ENCODE measurements at regions not wholly inside any gene's neighbourhood (a gene's known extent, or its start where the extent isn't known, plus 50 kb on each side); places are given as distances from the start of the nearest gene placed in this dataset.

GRCh38 chr5:168128111-168128510 lies 163.3 kb upstream of the WWC1 start:
- peaks cover 12 to 13% of the 10 kb centered on the region in 2 donors for H3K27me3 Mint-ChIP-seq (ENCODE audit: low read depth in 2 of 2)
- no peaks in the 10 kb centered on the region for H3K9me3 Mint-ChIP-seq
- ATAC-seq (no peak), DNase-seq (no peak)
- H3K4me3 Mint-ChIP-seq: no peak overlapping the region
- H3K27me3 ChIP-seq (ENCODE audit: control insufficient read depth, insufficient read depth, low read length): no peaks in the 10 kb centered on the region
- no peaks in the 10 kb centered on the region for H3K4me1 ChIP-seq (ENCODE audit: control insufficient read depth, insufficient read depth, low read length)
- no peak overlapping the region for H3K27ac Mint-ChIP-seq
- intact Hi-C loops (cut with micrococcal nuclease): no loop called here
- H3K36me3 Mint-ChIP-seq: no peaks in the 10 kb centered on the region
- H3K9me3 ChIP-seq (ENCODE audit: control insufficient read depth, insufficient read depth, low read length): no peaks in the 10 kb centered on the region
- H3K4me3 ChIP-seq (ENCODE audit: low read length): no peak overlapping the region
- WGBS (ENCODE audit: insufficient coverage): 86% methylated on average over 7 of the region's 7 CpGs
- no peak overlapping the region for H3K27ac ChIP-seq (ENCODE audit: low read length)
- no peak for TF ChIP-seq CTCF (IDR thresholded peaks at IDR 0.05)
- no peaks in the 10 kb centered on the region for H3K4me1 Mint-ChIP-seq
- no peaks in the 10 kb centered on the region for H3K36me3 ChIP-seq (ENCODE audit: control insufficient read depth, insufficient read depth, low read length)

DNA sequence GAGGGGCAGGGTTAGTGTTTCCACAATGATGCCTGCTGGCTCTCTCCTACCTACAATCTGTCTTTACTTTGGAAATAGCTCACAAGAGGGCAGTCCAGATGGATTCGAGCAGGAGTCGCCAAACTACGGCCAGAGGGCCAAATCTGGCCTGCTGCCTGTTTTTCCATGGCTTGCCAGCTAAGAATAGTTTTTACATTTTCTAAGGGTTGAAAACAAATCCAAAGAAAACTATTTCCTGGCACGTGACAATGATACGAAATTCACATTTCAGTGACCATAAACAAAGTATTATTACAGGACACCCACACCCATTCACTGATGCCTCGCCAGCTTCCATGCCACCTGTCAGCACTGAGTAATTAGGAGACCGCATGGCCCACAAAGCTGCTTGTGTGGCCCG lies 162.9 kb upstream of the WWC1 start:
- H3K4me3 ChIP-seq (ENCODE audit: low read length): no peak overlapping the region
- H3K27me3 ChIP-seq (ENCODE audit: control insufficient read depth, insufficient read depth, low read length): no peaks in the 10 kb centered on the region
- DNase-seq: no peak
- H3K4me3 Mint-ChIP-seq: no peak overlapping the region
- H3K27ac ChIP-seq (ENCODE audit: low read length): no peak overlapping the region
- no peaks in the 10 kb centered on the region for H3K36me3 ChIP-seq (ENCODE audit: control insufficient read depth, insufficient read depth, low read length)
- no peaks in the 10 kb centered on the region for H3K9me3 ChIP-seq (ENCODE audit: control insufficient read depth, insufficient read depth, low read length)
- no peak for ATAC-seq
- 83% methylated on average over 8 of the region's 8 CpGs for WGBS (ENCODE audit: insufficient coverage)
- no peak overlapping the region for H3K27ac Mint-ChIP-seq
- H3K27me3 Mint-ChIP-seq (ENCODE audit: low read depth in 2 of 2): peaks cover 12 to 13% of the 10 kb centered on the region in 2 donors
- TF ChIP-seq CTCF (IDR thresholded peaks at IDR 0.05): no peak
- H3K4me1 ChIP-seq (ENCODE audit: control insufficient read depth, insufficient read depth, low read length): no peaks in the 10 kb centered on the region
- no peaks in the 10 kb centered on the region for H3K36me3 Mint-ChIP-seq
- intact Hi-C loops (cut with micrococcal nuclease): no loop called here
- H3K4me1 Mint-ChIP-seq: no peaks in the 10 kb centered on the region
- H3K9me3 Mint-ChIP-seq: no peaks in the 10 kb centered on the region

DNA sequence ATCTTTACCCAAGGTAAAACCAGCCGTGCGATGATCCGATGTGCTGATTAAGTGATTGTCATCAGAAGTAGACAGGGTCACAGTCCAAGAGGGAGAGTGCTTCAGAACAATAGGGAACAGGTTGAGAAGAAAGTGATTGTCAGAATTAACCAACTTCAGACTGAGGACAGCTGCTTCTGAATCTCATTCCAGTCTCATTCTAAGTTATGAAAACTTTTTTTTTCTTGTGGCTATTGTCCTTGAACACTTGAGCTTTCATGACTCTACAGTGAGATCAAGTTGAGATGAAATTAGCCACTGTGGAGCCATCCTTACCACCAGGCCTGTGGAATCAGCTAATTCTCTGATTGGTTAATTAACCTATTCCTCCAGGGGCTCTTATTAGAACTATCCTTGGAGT lies 159.9 kb upstream of the WWC1 start:
- intact Hi-C loops (cut with micrococcal nuclease): no loop called here
- no peaks in the 10 kb centered on the region for H3K9me3 Mint-ChIP-seq
- H3K27me3 Mint-ChIP-seq (ENCODE audit: low read depth in 2 of 2): peaks cover 13 to 22% of the 10 kb centered on the region in 2 donors
- H3K4me1 Mint-ChIP-seq: no peaks in the 10 kb centered on the region
- no peaks in the 10 kb centered on the region for H3K36me3 ChIP-seq (ENCODE audit: control insufficient read depth, insufficient read depth, low read length)
- no peak overlapping the region for H3K4me3 Mint-ChIP-seq
- 97% methylated on average over 3 of the region's 3 CpGs for WGBS (ENCODE audit: insufficient coverage)
- H3K9me3 ChIP-seq (ENCODE audit: control insufficient read depth, insufficient read depth, low read length): no peaks in the 10 kb centered on the region
- H3K27me3 ChIP-seq (ENCODE audit: control insufficient read depth, insufficient read depth, low read length): no peaks in the 10 kb centered on the region
- ATAC-seq (no peak), DNase-seq (no peak)
- no peaks in the 10 kb centered on the region for H3K36me3 Mint-ChIP-seq
- H3K4me1 ChIP-seq (ENCODE audit: control insufficient read depth, insufficient read depth, low read length): no peaks in the 10 kb centered on the region
- no peak overlapping the region for H3K27ac ChIP-seq (ENCODE audit: low read length)
- no peak for TF ChIP-seq CTCF (IDR thresholded peaks at IDR 0.05)
- H3K4me3 ChIP-seq (ENCODE audit: low read length): no peak overlapping the region
- no peak overlapping the region for H3K27ac Mint-ChIP-seq

- DNase-seq (no peak), ATAC-seq (no peak)
- no peak for TF ChIP-seq CTCF (IDR thresholded peaks at IDR 0.05)
- H3K36me3 ChIP-seq (ENCODE audit: control insufficient read depth, insufficient read depth, low read length): no peaks in the 10 kb centered on the region
- H3K27me3 ChIP-seq (ENCODE audit: control insufficient read depth, insufficient read depth, low read length): no peaks in the 10 kb centered on the region
- H3K27ac ChIP-seq (ENCODE audit: low read length): no peak overlapping the region
- no peak overlapping the region for H3K4me3 Mint-ChIP-seq
- H3K27ac Mint-ChIP-seq: no peak overlapping the region
- H3K4me3 ChIP-seq (ENCODE audit: low read length): no peak overlapping the region
- H3K27me3 Mint-ChIP-seq (ENCODE audit: low read depth in 2 of 2): peaks cover 14 to 22% of the 10 kb centered on the region in 2 donors
- WGBS (ENCODE audit: insufficient coverage): 100% methylated on average over 3 of the region's 3 CpGs
- H3K36me3 Mint-ChIP-seq: no peaks in the 10 kb centered on the region
- H3K4me1 ChIP-seq (ENCODE audit: control insufficient read depth, insufficient read depth, low read length): no peaks in the 10 kb centered on the region
- intact Hi-C loops (cut with micrococcal nuclease): no loop called here
- no peaks in the 10 kb centered on the region for H3K9me3 ChIP-seq (ENCODE audit: control insufficient read depth, insufficient read depth, low read length)
- H3K4me1 Mint-ChIP-seq: no peaks in the 10 kb centered on the region
- no peaks in the 10 kb centered on the region for H3K9me3 Mint-ChIP-seq
Observed at GRCh38 chr5:168132241-168132641, 159.2 kb upstream of the WWC1 start.

Data from natural killer cell (primary cell).